BLaER1 treated with 17β-estradiol and CSF1 and Interleukin-3, amounts not matched to agents 10 nM and 100 nM (cell line): ENCODE measurements at regions not wholly inside any gene's neighbourhood (a gene's known extent, or its start where the extent isn't known, plus 50 kb on each side); places are given as distances from the start of the nearest gene placed in this dataset.

Source experiments
- H3K27ac ChIP-seq, 11 experiments: shearing (Covaris generic); formaldehyde crosslinking; 2 replicates each; pipeline ENCODE4 v1.8.1; 2022
- H3K27me3 ChIP-seq, 11 experiments: shearing (Covaris generic); formaldehyde crosslinking; 2 replicates each; pipeline ENCODE4 v1.8.1; 2022
- H3K36me3 ChIP-seq, 11 experiments: shearing (Covaris generic); formaldehyde crosslinking; 2 replicates each; pipeline ENCODE4 v1.8.1; 2022
- H3K4me1 ChIP-seq, 10 experiments: shearing (Covaris generic); formaldehyde crosslinking; 2 replicates each; pipeline ENCODE4 v1.8.1; 2022
- H3K4me2 ChIP-seq, 11 experiments: shearing (Covaris generic); formaldehyde crosslinking; 2 replicates each; pipeline ENCODE4 v1.8.1; 2022
- H3K4me3 ChIP-seq, 10 experiments: shearing (Covaris generic); formaldehyde crosslinking; 2 replicates each; pipeline ENCODE4 v1.8.1; 2022
- H3K9ac ChIP-seq, 11 experiments: shearing (Covaris generic); formaldehyde crosslinking; 2 replicates each; pipeline ENCODE4 v1.8.1; 2022
- H3K9me3 ChIP-seq, 11 experiments: shearing (Covaris generic); formaldehyde crosslinking; replicated peaks in 1 of 11; 2 replicates each; pipeline ENCODE4 v1.8.1; 2022
- H4K20me1 ChIP-seq, 11 experiments: shearing (Covaris generic); formaldehyde crosslinking; 2 replicates each; pipeline ENCODE4 v1.8.1; 2022
- Cebpa-rat ChIP-seq, 11 experiments: shearing (Covaris generic); IDR thresholded peaks; 2 replicates each; pipeline ENCODE4 v1.8.1; 2022

DNA sequence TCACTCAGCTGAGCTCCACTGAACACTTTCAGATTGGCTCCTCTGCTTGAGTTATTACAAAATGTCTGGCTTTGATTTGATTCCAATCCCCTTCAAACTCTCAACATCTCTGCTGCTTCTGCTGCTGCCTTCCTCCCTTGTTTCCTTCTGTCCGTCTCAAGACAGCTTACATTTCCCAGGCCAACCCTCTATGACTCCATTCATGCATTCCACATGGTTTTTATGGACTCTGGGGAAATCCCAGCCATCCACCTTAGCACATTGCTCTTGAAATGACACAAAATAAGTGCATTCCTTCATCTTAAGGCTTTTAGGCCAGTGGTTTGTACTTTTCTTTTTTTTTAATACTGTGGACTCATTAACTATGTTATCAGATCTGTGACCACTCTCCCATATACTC, 68.5 kb upstream of the TMEM164 start:
- TF ChIP-seq Cebpa-rat (IDR thresholded peaks at IDR 0.05), result no peak
- Histone ChIP-seq H3K9ac (no peak overlapping the region), H3K27me3 (peaks cover 63 to 94% (median 90%) of the 10 kb centered on the region in 11 experiments), H3K9me3 (peaks cover 0 to 6% (median 0%) of the 10 kb centered on the region in 11 experiments; a peak in 2 of 22 replicates), H3K4me1 (no peaks in the 10 kb centered on the region), H3K27ac (no peak overlapping the region), H3K4me3 (no peak overlapping the region), H4K20me1 (no peaks in the 10 kb centered on the region; a peak in 1 of 22 replicates), H3K4me2 (no peak overlapping the region), H3K36me3 (no peaks in the 10 kb centered on the region)

DNA sequence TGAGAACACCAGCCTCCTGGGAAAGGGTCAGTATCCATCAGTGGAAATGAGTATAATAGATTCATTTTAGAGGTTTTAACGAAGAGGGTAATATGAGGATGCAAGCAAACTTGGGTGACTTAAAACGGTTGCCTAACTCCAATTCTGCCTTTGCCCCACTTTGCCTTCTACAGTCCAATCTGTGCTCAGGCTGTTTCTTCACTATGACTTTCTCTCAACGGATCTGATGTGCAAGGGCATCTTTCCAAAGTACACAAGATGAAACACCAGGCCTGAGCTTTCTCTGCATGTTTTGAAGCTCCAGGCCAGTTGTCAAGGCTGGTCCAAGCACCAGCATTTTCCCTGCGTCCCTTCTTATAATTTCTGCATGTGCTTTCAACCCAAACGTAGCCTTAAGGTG, 68.0 kb upstream of the TMEM164 start:
- Histone ChIP-seq H4K20me1 (no peaks in the 10 kb centered on the region), H3K27me3 (peaks cover 68 to 94% (median 90%) of the 10 kb centered on the region in 11 experiments), H3K4me3 (no peak overlapping the region), H3K4me2 (no peak overlapping the region), H3K27ac (no peak overlapping the region), H3K9ac (no peak overlapping the region), H3K4me1 (no peaks in the 10 kb centered on the region), H3K9me3 (peaks cover 0 to under 1% (median 0%) of the 10 kb centered on the region in 11 experiments; a peak in 2 of 22 replicates), H3K36me3 (no peaks in the 10 kb centered on the region)
- TF ChIP-seq Cebpa-rat (IDR thresholded peaks at IDR 0.05), result no peak

DNA sequence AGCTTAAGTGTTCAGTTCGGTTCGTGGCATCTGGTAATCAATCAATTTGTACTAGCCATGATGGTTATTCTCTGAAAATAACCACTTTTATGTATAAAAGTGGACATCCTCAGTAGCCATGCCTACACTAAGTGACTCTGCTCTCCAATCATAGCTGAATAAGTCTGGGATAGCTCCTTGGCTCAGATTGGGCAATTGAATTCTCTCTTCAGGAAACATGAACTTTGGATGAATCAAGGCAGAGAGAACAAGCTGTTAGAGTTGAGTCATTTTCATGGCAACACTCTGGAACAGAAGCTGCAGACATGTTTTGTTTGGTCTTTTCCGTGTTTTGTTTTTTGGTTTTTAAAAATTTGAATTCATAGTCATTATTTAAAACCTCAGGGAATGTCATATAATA, 66.8 kb upstream of the TMEM164 start:
- Histone ChIP-seq H3K27ac (no peak overlapping the region), H3K36me3 (no peaks in the 10 kb centered on the region), H3K4me1 (no peaks in the 10 kb centered on the region), H3K4me3 (no peak overlapping the region), H3K4me2 (no peak overlapping the region), H4K20me1 (no peaks in the 10 kb centered on the region), H3K9me3 (no peaks in the 10 kb centered on the region; a peak in 1 of 22 replicates), H3K27me3 (peaks cover 75 to 96% (median 89%) of the 10 kb centered on the region in 11 experiments), H3K9ac (no peak overlapping the region)
- no peak for TF ChIP-seq Cebpa-rat (IDR thresholded peaks at IDR 0.05)

DNA sequence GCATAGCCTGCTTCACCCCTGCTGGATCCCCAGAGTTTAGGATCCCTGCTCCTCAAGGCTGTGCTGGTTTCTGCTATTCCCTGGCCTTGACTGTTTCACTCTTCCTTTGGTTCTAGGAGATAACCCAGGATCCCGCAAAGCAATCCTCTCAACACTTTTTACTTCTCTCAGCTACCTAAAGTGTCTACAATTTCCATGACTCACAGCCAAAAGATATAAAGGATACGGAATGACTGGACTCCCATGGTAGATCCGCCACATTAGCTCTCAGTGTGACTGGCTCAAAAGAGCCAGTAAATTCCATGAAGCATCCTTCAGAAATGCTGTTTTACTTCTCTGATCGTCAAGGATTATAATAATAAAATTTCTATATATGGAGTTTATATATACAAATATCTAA, 66.3 kb upstream of the TMEM164 start:
- no peak overlapping the region for H3K9ac ChIP-seq
- H3K4me1 ChIP-seq, result no peaks in the 10 kb centered on the region
- H3K27me3 ChIP-seq, result peaks cover 72 to 96% (median 90%) of the 10 kb centered on the region in 11 experiments
- no peaks in the 10 kb centered on the region for H4K20me1 ChIP-seq
- no peak overlapping the region for H3K27ac ChIP-seq
- H3K4me3 ChIP-seq, result no peak overlapping the region
- no peak for TF ChIP-seq Cebpa-rat (IDR thresholded peaks at IDR 0.05)
- H3K9me3 ChIP-seq, result no peaks in the 10 kb centered on the region
- no peaks in the 10 kb centered on the region for H3K36me3 ChIP-seq
- no peak overlapping the region for H3K4me2 ChIP-seq

DNA sequence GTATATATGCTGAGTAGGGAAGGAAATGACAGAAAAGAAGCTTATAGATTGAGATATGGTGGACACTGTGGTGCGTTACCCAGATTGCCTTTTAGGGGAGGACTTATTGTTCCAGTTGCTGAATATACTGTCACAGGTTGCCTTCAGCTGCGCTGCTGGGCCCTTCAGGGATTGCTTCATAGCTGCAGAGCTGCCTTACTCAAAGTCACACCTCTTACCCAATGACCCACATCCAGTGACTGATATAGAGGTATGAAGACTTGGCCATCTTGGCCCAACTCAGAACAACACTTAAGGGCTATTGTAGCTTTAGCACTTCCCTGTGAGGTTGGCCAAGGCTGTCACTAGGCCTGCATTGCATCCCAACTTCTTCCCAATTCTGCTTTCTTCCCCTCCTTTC, 63.4 kb upstream of the TMEM164 start:
- no peak overlapping the region for H3K4me2 ChIP-seq
- H3K4me1 ChIP-seq, result no peaks in the 10 kb centered on the region
- no peaks in the 10 kb centered on the region for H3K9me3 ChIP-seq
- H3K9ac ChIP-seq, result no peak overlapping the region
- no peaks in the 10 kb centered on the region; a peak in 1 of 22 replicates for H4K20me1 ChIP-seq
- no peak for TF ChIP-seq Cebpa-rat (IDR thresholded peaks at IDR 0.05)
- no peaks in the 10 kb centered on the region for H3K36me3 ChIP-seq
- no peak overlapping the region for H3K27ac ChIP-seq
- H3K27me3 ChIP-seq, result peaks cover 77 to 99% (median 95%) of the 10 kb centered on the region in 11 experiments
- no peak overlapping the region for H3K4me3 ChIP-seq

DNA sequence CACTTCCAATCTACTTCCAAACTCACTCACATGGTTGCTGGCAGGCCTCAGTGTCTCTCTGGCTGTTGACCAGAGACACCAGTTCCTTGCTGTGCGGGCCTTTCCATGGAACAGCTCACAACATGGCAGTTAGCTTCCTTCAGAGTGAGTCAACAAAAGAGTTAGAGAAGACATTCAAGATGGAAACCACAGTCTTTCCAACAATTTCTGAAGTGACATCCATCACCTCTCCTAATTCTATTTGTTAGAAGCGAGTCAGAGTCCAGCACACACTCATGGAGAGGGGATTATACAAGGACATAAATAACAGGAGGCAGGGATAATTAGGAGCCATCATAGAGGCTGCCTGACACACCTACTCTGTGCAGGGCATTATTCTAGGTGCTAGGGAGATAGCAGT, 62.5 kb upstream of the TMEM164 start:
- Histone ChIP-seq H3K9me3 (no peaks in the 10 kb centered on the region), H3K4me2 (no peak overlapping the region), H3K4me3 (no peak overlapping the region), H4K20me1 (no peaks in the 10 kb centered on the region; a peak in 1 of 22 replicates), H3K9ac (no peak overlapping the region), H3K27me3 (peaks cover 76 to 99% (median 94%) of the 10 kb centered on the region in 11 experiments), H3K4me1 (no peaks in the 10 kb centered on the region), H3K27ac (no peak overlapping the region), H3K36me3 (no peaks in the 10 kb centered on the region)
- TF ChIP-seq Cebpa-rat (IDR thresholded peaks at IDR 0.05), result no peak

DNA sequence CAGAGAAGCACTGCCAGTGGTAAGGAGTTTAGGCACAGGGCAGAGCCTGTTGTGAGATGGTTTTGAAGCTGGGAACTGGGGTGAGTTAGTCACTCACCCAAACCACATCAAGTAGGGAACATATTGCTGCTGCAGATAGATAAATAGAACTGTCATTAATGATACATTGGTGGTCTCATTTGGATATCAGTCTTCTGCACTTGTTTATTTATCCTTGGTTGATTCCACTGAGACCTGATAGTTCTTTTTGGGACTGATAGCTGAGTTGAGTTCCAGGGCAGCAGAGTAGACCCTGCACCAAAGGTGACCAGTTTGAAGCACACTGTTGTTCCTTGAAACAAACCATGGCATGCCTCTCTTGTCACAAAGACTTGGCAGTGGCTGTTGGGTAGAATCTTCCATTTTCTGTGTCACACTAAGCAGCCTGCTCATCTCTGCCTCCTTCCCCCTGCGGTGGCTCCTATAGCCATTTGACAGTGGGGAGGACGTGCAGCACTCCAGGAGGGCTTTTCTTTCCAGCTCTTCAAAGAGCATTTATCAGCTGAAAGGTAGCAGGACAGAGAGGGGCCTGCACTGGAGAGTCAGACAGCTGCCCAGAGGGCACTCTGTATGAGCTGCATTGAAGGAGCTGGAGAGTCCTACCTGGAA, 59.7 kb upstream of the TMEM164 start:
- no peak for TF ChIP-seq Cebpa-rat (IDR thresholded peaks at IDR 0.05)
- H3K27ac ChIP-seq, result no peak overlapping the region
- no peak overlapping the region for H3K9ac ChIP-seq
- no peak overlapping the region for H3K4me3 ChIP-seq
- H3K27me3 ChIP-seq, result peaks cover 76 to 99% (median 95%) of the 10 kb centered on the region in 11 experiments
- H3K4me1 ChIP-seq, result no peaks in the 10 kb centered on the region
- no peaks in the 10 kb centered on the region for H3K9me3 ChIP-seq
- no peaks in the 10 kb centered on the region for H3K36me3 ChIP-seq
- no peak overlapping the region for H3K4me2 ChIP-seq
- H4K20me1 ChIP-seq, result no peaks in the 10 kb centered on the region; a peak in 1 of 22 replicates

DNA sequence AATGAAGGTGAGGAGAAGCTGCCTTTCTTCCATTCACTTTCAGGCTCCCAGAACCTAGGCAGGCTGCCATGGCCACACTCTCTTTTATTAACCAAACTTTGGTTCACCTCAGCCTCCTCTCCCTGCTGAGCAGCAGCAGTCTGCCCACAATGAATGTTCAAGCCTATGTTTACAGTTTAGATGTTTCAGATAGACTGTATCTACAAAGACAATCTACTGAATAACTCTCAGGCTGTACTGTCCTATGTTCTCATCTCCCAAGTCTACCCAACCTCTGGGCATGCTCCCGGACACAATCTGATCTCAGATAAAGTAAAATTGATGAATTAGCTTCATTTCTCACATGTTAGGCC, 59.2 kb upstream of the TMEM164 start:
- H3K9me3 ChIP-seq, result no peaks in the 10 kb centered on the region
- no peaks in the 10 kb centered on the region for H3K4me1 ChIP-seq
- peaks cover 76 to 99% (median 95%) of the 10 kb centered on the region in 11 experiments for H3K27me3 ChIP-seq
- no peaks in the 10 kb centered on the region; a peak in 1 of 22 replicates for H4K20me1 ChIP-seq
- TF ChIP-seq Cebpa-rat (IDR thresholded peaks at IDR 0.05), result no peak
- H3K9ac ChIP-seq, result no peak overlapping the region
- no peak overlapping the region for H3K4me3 ChIP-seq
- H3K27ac ChIP-seq, result no peak overlapping the region
- no peak overlapping the region for H3K4me2 ChIP-seq
- H3K36me3 ChIP-seq, result no peaks in the 10 kb centered on the region

DNA sequence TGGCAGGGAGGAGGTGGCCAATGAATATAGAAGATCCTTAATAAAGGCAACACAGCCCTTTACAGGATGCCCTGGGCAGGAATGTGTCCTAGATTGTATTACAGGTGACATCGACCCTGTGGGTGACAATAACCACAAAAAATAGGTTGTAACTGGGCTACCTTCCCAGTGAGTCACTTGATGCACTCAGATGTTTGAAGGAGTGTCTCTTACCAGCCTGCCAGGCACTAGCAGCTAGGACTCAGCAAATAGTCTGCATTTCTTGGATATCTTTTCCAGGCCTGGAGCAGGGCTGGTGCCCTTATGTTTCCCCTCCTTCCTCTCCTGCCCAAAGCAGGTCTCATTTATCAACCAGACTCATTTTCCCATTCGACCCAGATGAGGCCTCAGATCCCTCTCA, 50.9 kb upstream of the TMEM164 start:
- Histone ChIP-seq H3K27ac (no peak overlapping the region), H3K9me3 (no peaks in the 10 kb centered on the region), H3K27me3 (peaks cover 70 to 98% (median 96%) of the 10 kb centered on the region in 11 experiments), H4K20me1 (no peaks in the 10 kb centered on the region), H3K9ac (no peak overlapping the region), H3K4me1 (peaks cover 0 to 27% (median 16%) of the 10 kb centered on the region in 10 experiments; a peak in 15 of 20 replicates), H3K4me2 (no peak overlapping the region), H3K4me3 (no peak overlapping the region), H3K36me3 (no peaks in the 10 kb centered on the region)
- TF ChIP-seq Cebpa-rat (IDR thresholded peaks at IDR 0.05), result no peak
